ENCODE measurements at regions not wholly inside any gene's neighbourhood (a gene's known extent, or its start where the extent isn't known, plus 50 kb on each side); places are given as distances from the start of the nearest gene placed in this dataset.

DNA sequence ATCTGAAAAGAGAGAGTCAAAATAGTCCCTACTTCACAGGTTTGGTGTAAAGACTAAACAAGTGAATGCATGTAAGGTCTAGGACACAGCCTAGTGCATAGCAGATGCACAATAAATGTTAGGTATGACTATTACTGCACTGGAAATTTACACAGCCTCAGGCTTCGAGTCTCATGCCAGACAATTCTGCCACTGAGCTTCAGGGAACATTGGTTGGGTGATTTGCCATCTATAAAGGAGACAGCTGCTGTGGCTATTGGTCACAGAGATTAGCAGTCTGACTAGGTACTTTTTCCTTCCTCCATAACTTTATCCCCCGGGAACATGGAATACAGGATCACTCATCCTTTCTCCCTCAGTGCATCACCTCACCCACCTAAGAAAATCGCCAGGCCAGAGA, 89.2 kb downstream of the FAM124B start:
- Histone ChIP-seq H3K23ac (ENCODE audit: insufficient read length, low read depth, low read length) (no peak overlapping the region), H2AFZ (ENCODE audit: low read length) (no peak overlapping the region), H4K5ac (ENCODE audit: insufficient read length, low read depth, low read length) (no peak overlapping the region), H3K79me2 (ENCODE audit: insufficient read depth, low read length) (no peaks in the 10 kb centered on the region), H2BK12ac (ENCODE audit: insufficient read length, low read depth, low read length) (no peak overlapping the region), H3K4ac (ENCODE audit: low read depth, low read length) (no peak overlapping the region), H3K4me2 (ENCODE audit: insufficient read depth, insufficient read length, low read length) (no peak overlapping the region), H4K20me1 (ENCODE audit: control insufficient read depth, insufficient read depth, insufficient read length) (no peaks in the 10 kb centered on the region), H3K9ac (ENCODE audit: extremely low read depth, insufficient read length, low read length) (no peak overlapping the region), H3K18ac (ENCODE audit: insufficient read length, low read depth, low read length) (no peak overlapping the region), H3K9me3 (ENCODE audit: control insufficient read depth, low read depth, low read length) (no peaks in the 10 kb centered on the region), H3K4me1 (ENCODE audit: insufficient read depth, low read length) (no peaks in the 10 kb centered on the region), H4K8ac (replicated peaks; ENCODE audit: insufficient read length, low read depth, low read length) (no peak overlapping the region), H2BK20ac (ENCODE audit: low read depth, low read length, poor library complexity, severe bottlenecking) (no peak overlapping the region), H2AK5ac (ENCODE audit: insufficient read length, low read length) (no peak overlapping the region), H4K91ac (ENCODE audit: insufficient read length, low read depth, low read length) (no peak overlapping the region), H3T11ph (ENCODE audit: low read length) (no peak overlapping the region), H3K23me2 (ENCODE audit: insufficient read length, low read depth, low read length, poor library complexity, severe bottlenecking) (no peaks in the 10 kb centered on the region), H3K79me1 (ENCODE audit: insufficient read depth, low read depth, low read length, poor library complexity, severe bottlenecking) (no peaks in the 10 kb centered on the region), H3K27me3 (ENCODE audit: insufficient read depth, low read length) (no peaks in the 10 kb centered on the region), H3K27ac (ENCODE audit: insufficient read length, low read depth, low read length) (no peak overlapping the region), H2BK120ac (ENCODE audit: low read depth, low read length, poor library complexity, severe bottlenecking) (no peak overlapping the region), H2BK5ac (ENCODE audit: insufficient read length, low read length) (no peak overlapping the region), H3K14ac (ENCODE audit: insufficient read depth, low read length) (no peak overlapping the region), H2BK15ac (ENCODE audit: low read depth, low read length) (no peak overlapping the region), H3K56ac (ENCODE audit: insufficient read length, low read depth, low read length) (no peak overlapping the region)
- Mint-ChIP-seq H3K9me3 (no peaks in the 10 kb centered on the region), H3K4me1 (peaks cover 12 to 24% of the 10 kb centered on the region in 2 experiments), H3K27me3 (ENCODE audit: low read depth) (no peaks in the 10 kb centered on the region), H3K36me3 (ENCODE audit: insufficient read depth in 1 of 3, low read depth in 3 of 3) (no peaks in the 10 kb centered on the region), H3K27ac (no peak overlapping the region), H3K4me3 (no peak overlapping the region; a peak in 1 of 5 replicates)
- no peak for DNase-seq
- no CpG with 5 or more reads among the region's 3 CpGs for WGBS (ENCODE audit: extremely low coverage, insufficient read length, low lambda C conversion rate)
- TF ChIP-seq, protein P1, sequence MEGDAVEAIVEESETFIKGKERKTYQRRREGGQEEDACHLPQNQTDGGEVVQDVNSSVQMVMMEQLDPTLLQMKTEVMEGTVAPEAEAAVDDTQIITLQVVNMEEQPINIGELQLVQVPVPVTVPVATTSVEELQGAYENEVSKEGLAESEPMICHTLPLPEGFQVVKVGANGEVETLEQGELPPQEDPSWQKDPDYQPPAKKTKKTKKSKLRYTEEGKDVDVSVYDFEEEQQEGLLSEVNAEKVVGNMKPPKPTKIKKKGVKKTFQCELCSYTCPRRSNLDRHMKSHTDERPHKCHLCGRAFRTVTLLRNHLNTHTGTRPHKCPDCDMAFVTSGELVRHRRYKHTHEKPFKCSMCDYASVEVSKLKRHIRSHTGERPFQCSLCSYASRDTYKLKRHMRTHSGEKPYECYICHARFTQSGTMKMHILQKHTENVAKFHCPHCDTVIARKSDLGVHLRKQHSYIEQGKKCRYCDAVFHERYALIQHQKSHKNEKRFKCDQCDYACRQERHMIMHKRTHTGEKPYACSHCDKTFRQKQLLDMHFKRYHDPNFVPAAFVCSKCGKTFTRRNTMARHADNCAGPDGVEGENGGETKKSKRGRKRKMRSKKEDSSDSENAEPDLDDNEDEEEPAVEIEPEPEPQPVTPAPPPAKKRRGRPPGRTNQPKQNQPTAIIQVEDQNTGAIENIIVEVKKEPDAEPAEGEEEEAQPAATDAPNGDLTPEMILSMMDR (conservative IDR thresholded peaks at IDR 0.05): no peak

Measured in H9 (cell line).